Endothelial cell of umbilical vein (primary cell): ENCODE measurements at regions not wholly inside any gene's neighbourhood (a gene's known extent, or its start where the extent isn't known, plus 50 kb on each side); places are given as distances from the start of the nearest gene placed in this dataset.

Experiments used
- BruUV-seq: library from RNA; stranded (reverse); fragments of 400-500 nt; replicated peaks from 2 replicates; lab custom pipeline; 2021; lab: Mats Ljungman, UMichigan
- CTCF ChIA-PET: fragments of 300-600, 350-600 bp; sonication (Branson Sonifier 250); formaldehyde crosslinking; loops from one replicate; lab custom pipeline; 2021; ENCODE audit warnings: antibody characterized with exemption, inconsistent platforms; lab: Charles Lee
- POLR2A ChIA-PET: fragments of 300-600, 350-600 bp; sonication (Branson Sonifier 250); formaldehyde crosslinking; loops from one replicate; lab custom pipeline; 2021; ENCODE audit warnings: antibody characterized with exemption, inconsistent platforms; lab: Charles Lee
- DNase-seq: peaks from one replicate; pipeline ENCODE4 v3.0.0-alpha.2; 2011; ENCODE audit warnings: low read depth, low spot score
- FAIRE-seq: peaks from 2 replicates; lab custom pipeline; 2011; peaks lifted over from hg19 to GRCh38; lab: Jason Lieb, UNC
- H2AFZ ChIP-seq: 2 replicates; pipeline ENCODE4 v1.6.0; 2012; ENCODE audit warnings: low read depth, low read length, control low read depth, inconsistent platforms
- H3K27ac ChIP-seq: 2 replicates; pipeline ENCODE4 v1.5.1; 2011; ENCODE audit warnings: low read depth, mild to moderate bottlenecking, control low read depth, low read length, moderate library complexity; ENCODE audit not compliant: insufficient read depth
- H3K27me3 ChIP-seq, 2 experiments: 2 replicates each; pipeline versions ENCODE4 v1.6.0 to v1.6.1; 2011; ENCODE audit warnings: low read length in 2 of 2, mixed read lengths in 1 of 2; ENCODE audit not compliant: control insufficient read depth in 2 of 2, insufficient read depth in 2 of 2
- H3K36me3 ChIP-seq, 2 experiments: 2 replicates in 1 of 2; 3 replicates in 1 of 2; pipeline ENCODE4 v1.5.1; 2011; ENCODE audit warnings: low read length in 2 of 2, mild to moderate bottlenecking in 1 of 2, moderate library complexity in 1 of 2; ENCODE audit not compliant: control insufficient read depth in 2 of 2, insufficient read depth in 2 of 2; ENCODE audit errors: extremely low read depth in 1 of 2
- H3K4me1 ChIP-seq: 3 replicates; pipeline ENCODE4 v1.5.1; 2011; ENCODE audit warnings: mild to moderate bottlenecking, low read length; ENCODE audit not compliant: control insufficient read depth, insufficient read depth; ENCODE audit errors: extremely low read depth
- H3K4me2 ChIP-seq: 2 replicates; pipeline ENCODE4 v1.6.1; 2011; ENCODE audit warnings: low read length, control low read depth, mixed read lengths; ENCODE audit not compliant: insufficient read depth
- H3K4me3 ChIP-seq, 3 experiments: fragments of 200-600 bp in 1 of 3; sonication (generic), shearing (Covaris generic) in 1 of 3; replicated peaks in 1 of 3; 2 replicates each; pipeline ENCODE4 v1.5.1; 2011 to 2016; ENCODE audit warnings: control low read depth in 3 of 3, low read length in 3 of 3, mild to moderate bottlenecking in 2 of 3, inconsistent platforms in 1 of 3, low read depth in 1 of 3, moderate library complexity in 1 of 3; ENCODE audit not compliant: insufficient read depth in 1 of 3
- H3K79me2 ChIP-seq: 2 replicates; pipeline ENCODE4 v1.6.0; 2012; ENCODE audit warnings: low read length, inconsistent platforms; ENCODE audit not compliant: control insufficient read depth, insufficient read depth
- H3K9ac ChIP-seq: replicated peaks from 2 replicates; pipeline ENCODE3; 2011; ENCODE audit warnings: low read length, control low read depth; ENCODE audit not compliant: insufficient read depth; ENCODE audit errors: extremely low read depth
- H3K9me1 ChIP-seq: replicated peaks from 3 replicates; pipeline ENCODE4 v1.6.0; 2011; ENCODE audit warnings: mild to moderate bottlenecking, low read length; ENCODE audit not compliant: control insufficient read depth, insufficient read depth; ENCODE audit errors: extremely low read depth
- H3K9me3 ChIP-seq: replicated peaks from 2 replicates; pipeline ENCODE4 v1.5.1; 2012; ENCODE audit warnings: low read length, inconsistent platforms; ENCODE audit not compliant: control insufficient read depth, insufficient read depth
- H4K20me1 ChIP-seq: replicated peaks from 2 replicates; pipeline ENCODE3; 2011; ENCODE audit warnings: mild to moderate bottlenecking, low read length; ENCODE audit not compliant: control insufficient read depth, insufficient read depth; ENCODE audit errors: extremely low read depth
- EZH2 ChIP-seq: IDR thresholded peaks from 2 replicates; pipeline ENCODE4 v1.6.1; 2012; ENCODE audit warnings: borderline replicate concordance, low read depth, mild to moderate bottlenecking, moderate library complexity, low read length, inconsistent platforms; ENCODE audit not compliant: severe bottlenecking
- FOS ChIP-seq: IDR thresholded peaks from 2 replicates; pipeline ENCODE4 v1.6.1; 2011; ENCODE audit warnings: mild to moderate bottlenecking, low read length, moderate library complexity, borderline replicate concordance; ENCODE audit not compliant: insufficient read depth
- GATA2 ChIP-seq: IDR thresholded peaks from 2 replicates; pipeline ENCODE4 v1.7.0; 2011; ENCODE audit warnings: low read depth, mild to moderate bottlenecking, moderate library complexity, mixed read lengths, low read length; ENCODE audit not compliant: insufficient read length, insufficient read depth
- JUN ChIP-seq: IDR thresholded peaks from 2 replicates; pipeline ENCODE4 v1.6.1; 2011; ENCODE audit warnings: borderline replicate concordance, low read depth; ENCODE audit not compliant: insufficient read length, insufficient read depth
- MYC ChIP-seq: IDR thresholded peaks from one replicate; pipeline ENCODE4 v1.6.1; 2011; ENCODE audit warnings: mild to moderate bottlenecking, low read depth, low read length
- POLR2A ChIP-seq: IDR thresholded peaks from 2 replicates; pipeline ENCODE4 v1.6.1; 2012; ENCODE audit warnings: low read depth, mild to moderate bottlenecking, control low read depth, low read length
- POLR2AphosphoS5 ChIP-seq: IDR thresholded peaks from 2 replicates; pipeline ENCODE4 v1.6.1; 2012; ENCODE audit warnings: low read depth, mild to moderate bottlenecking, control low read depth, low read length, moderate library complexity; ENCODE audit not compliant: insufficient read depth
- dilution Hi-C: fragments of 300-500 bp; cut with MboI; formaldehyde crosslinking; loops from one replicate; pipeline ENCODE4 v1.15.0; 2019; ENCODE audit warnings: low sequenced_read_pairs; ENCODE audit not compliant: extremely low pct_ligation_motif_present
- intact Hi-C: fragments of 100-400 bp; cut with micrococcal nuclease; formaldehyde crosslinking; loops from one replicate; pipeline ENCODE4 v1.10.0; 2022
- TF ChIP-seq, protein P1 (sequence below), 2 donors: IDR thresholded peaks; 1 replicate in 1 of 2; 2 replicates in 1 of 2; pipeline ENCODE4 v1.5.1; 2011; ENCODE audit warnings: low read length in 2 of 2, mild to moderate bottlenecking in 2 of 2, moderate library complexity in 2 of 2, control low read depth in 1 of 2, inconsistent platforms in 1 of 2, low read depth in 1 of 2; ENCODE audit not compliant: insufficient read depth in 1 of 2; ENCODE audit errors: extremely low read depth in 1 of 2
- TF ChIP-seq, protein P2 (sequence below): IDR thresholded peaks from 2 replicates; pipeline ENCODE4 v1.6.1; 2011; ENCODE audit not compliant: insufficient read depth, insufficient read length

GRCh38 chr6:56772737-56773184, 130.1 kb upstream of the DST start:
- peaks cover 9% of the 10 kb centered on the region for H4K20me1 ChIP-seq
- DNase-seq: peak; percentile 56
- no peaks in the 10 kb centered on the region for H3K27me3 ChIP-seq

More at GRCh38 chr6:56772737-56773184, 130.1 kb upstream of the DST start:
- no peaks in the 10 kb centered on the region for H3K36me3 ChIP-seq
- no peak overlapping the region for H3K27ac ChIP-seq
- BruUV-seq: no TSS peak
- H3K4me3 ChIP-seq: no peak overlapping the region
- H3K4me1 ChIP-seq: peaks cover 32% of the 10 kb centered on the region
- ChIA-PET CTCF (interaction anchor here (1.0 to 2.2 kb wide), 3 partner anchors 12 to 135 kb away, joined by 3 to 7 read pairs (median 3); no protein-coding TSS in a partner anchor), POLR2A (no interaction called here)
- H3K9me1 ChIP-seq: no peaks in the 10 kb centered on the region
- TF ChIP-seq JUN: no peak
- TF ChIP-seq, protein P1, sequence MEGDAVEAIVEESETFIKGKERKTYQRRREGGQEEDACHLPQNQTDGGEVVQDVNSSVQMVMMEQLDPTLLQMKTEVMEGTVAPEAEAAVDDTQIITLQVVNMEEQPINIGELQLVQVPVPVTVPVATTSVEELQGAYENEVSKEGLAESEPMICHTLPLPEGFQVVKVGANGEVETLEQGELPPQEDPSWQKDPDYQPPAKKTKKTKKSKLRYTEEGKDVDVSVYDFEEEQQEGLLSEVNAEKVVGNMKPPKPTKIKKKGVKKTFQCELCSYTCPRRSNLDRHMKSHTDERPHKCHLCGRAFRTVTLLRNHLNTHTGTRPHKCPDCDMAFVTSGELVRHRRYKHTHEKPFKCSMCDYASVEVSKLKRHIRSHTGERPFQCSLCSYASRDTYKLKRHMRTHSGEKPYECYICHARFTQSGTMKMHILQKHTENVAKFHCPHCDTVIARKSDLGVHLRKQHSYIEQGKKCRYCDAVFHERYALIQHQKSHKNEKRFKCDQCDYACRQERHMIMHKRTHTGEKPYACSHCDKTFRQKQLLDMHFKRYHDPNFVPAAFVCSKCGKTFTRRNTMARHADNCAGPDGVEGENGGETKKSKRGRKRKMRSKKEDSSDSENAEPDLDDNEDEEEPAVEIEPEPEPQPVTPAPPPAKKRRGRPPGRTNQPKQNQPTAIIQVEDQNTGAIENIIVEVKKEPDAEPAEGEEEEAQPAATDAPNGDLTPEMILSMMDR (IDR thresholded peaks at IDR 0.05; ENCODE audit: extremely low read depth in 1 of 2, insufficient read depth in 1 of 2, low read depth in 1 of 2, low read length in 2 of 2): no peak
- TF ChIP-seq, protein P2, sequence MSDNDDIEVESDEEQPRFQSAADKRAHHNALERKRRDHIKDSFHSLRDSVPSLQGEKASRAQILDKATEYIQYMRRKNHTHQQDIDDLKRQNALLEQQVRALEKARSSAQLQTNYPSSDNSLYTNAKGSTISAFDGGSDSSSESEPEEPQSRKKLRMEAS: no peak
- TF ChIP-seq GATA2: no peak
- TF ChIP-seq POLR2A: no peak
- TF ChIP-seq EZH2: no peak
- TF ChIP-seq MYC: no peak
- TF ChIP-seq FOS: no peak
- TF ChIP-seq POLR2AphosphoS5: no peak
- no peak overlapping the region for H3K4me2 ChIP-seq
- H3K9ac ChIP-seq: no peak overlapping the region
- intact Hi-C loops (loop anchor here (5.0 kb wide), 1 partner anchor 70 kb away; no protein-coding TSS in a partner anchor), dilution Hi-C loops (no loop called here)
- H3K9me3 ChIP-seq: no peaks in the 10 kb centered on the region
- H2AFZ ChIP-seq: no peak overlapping the region
- peak; percentile 74 for FAIRE-seq
- H3K79me2 ChIP-seq: peaks cover 57% of the 10 kb centered on the region
